ENCODE measurements at regions not wholly inside any gene's neighbourhood (a gene's known extent, or its start where the extent isn't known, plus 50 kb on each side); places are given as distances from the start of the nearest gene placed in this dataset.
"Not testable (repeated sequence)": the region's sequence is repeated elsewhere in the genome, so short reads cannot be mapped to it uniquely, and the experiment has no call there.

- intact Hi-C loops (cut with DNase I; ENCODE audit: low total_unique reads) = no loop called here
- DNase-seq = no peak
- Histone ChIP-seq H3K4me1 (no peaks in the 10 kb centered on the region), H3K4me3 (no peak overlapping the region), H3K36me3 (no peaks in the 10 kb centered on the region), H3K9me3 (peaks cover 0 to 6% (median 3%) of the 10 kb centered on the region in 3 donors), H3K27ac (no peak overlapping the region), H3K27me3 (no peaks in the 10 kb centered on the region)
- TF ChIP-seq CTCF (IDR thresholded peaks at IDR 0.05) = no peak
Observed at GRCh38 chr2:48092846-48093803, 186.8 kb upstream of the FBXO11 start.

- H3K27ac ChIP-seq; H3K27me3 ChIP-seq; H3K4me3 ChIP-seq; H3K4me1 ChIP-seq; DNase-seq; H3K36me3 ChIP-seq; H3K9me3 ChIP-seq; intact Hi-C loops (cut with DNase I; ENCODE audit: low total_unique reads): not testable (repeated sequence)
Observed at GRCh38 chr2:48096765-48097164, 190.5 kb upstream of the FBXO11 start.

GRCh38 chr2:48098539-48098938 lies 192.2 kb upstream of the FBXO11 start:
- Histone ChIP-seq H3K36me3 (no peaks in the 10 kb centered on the region), H3K4me1 (no peaks in the 10 kb centered on the region), H3K4me3 (no peak overlapping the region), H3K27ac (no peak overlapping the region), H3K9me3 (peaks cover 0 to 7% (median 6%) of the 10 kb centered on the region in 3 donors), H3K27me3 (no peaks in the 10 kb centered on the region)
- no peak for DNase-seq
- intact Hi-C loops (cut with DNase I; ENCODE audit: low total_unique reads) = no loop called here
- no peak for TF ChIP-seq CTCF (IDR thresholded peaks at IDR 0.05)

DNA sequence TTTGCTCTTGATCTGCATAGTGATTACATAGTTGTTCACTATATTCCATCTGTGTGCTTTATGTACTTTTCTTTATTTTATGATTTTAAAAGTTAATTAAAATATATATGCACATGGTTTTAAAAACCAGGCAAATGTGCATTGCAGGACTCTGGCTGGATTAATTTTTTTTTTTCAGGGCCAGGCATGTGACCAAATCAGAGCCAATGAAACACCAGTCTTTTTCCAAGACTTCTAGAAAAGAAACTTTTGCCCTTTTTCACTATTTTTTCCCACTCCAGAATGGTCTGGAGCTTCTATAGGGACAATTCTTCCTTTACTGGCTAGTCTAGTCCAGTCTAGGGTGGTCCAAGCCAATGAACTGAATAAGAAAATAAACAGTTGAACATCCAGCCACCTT lies 198.1 kb upstream of the FBXO11 start:
- Histone ChIP-seq H3K4me1 (peaks cover 0 to 17% (median 11%) of the 10 kb centered on the region in 4 donors), H3K9me3 (peaks cover 0 to 7% (median 6%) of the 10 kb centered on the region in 3 donors), H3K4me3 (no peak overlapping the region), H3K27ac (no peak overlapping the region), H3K36me3 (no peaks in the 10 kb centered on the region), H3K27me3 (no peaks in the 10 kb centered on the region)
- no peak for DNase-seq
- TF ChIP-seq CTCF (IDR thresholded peaks at IDR 0.05) = no peak
- intact Hi-C loops (cut with DNase I; ENCODE audit: low total_unique reads) = loop anchor here (10.0 kb wide), 2 partner anchors 200 to 340 kb away; partner anchors contain the start of gene FBXO11

GRCh38 chr2:48105848-48106247 lies 199.6 kb upstream of the FBXO11 start:
- no peaks in the 10 kb centered on the region for H3K9me3 ChIP-seq
- intact Hi-C loops (cut with DNase I; ENCODE audit: low total_unique reads) = loop anchor here (5.0 to 10.0 kb wide), 3 partner anchors 201 to 341 kb away; partner anchors contain the start of gene FBXO11
- H3K4me1 ChIP-seq = peaks cover 0 to 18% (median 11%) of the 10 kb centered on the region in 4 donors
- no peak for TF ChIP-seq CTCF (IDR thresholded peaks at IDR 0.05)
- no peaks in the 10 kb centered on the region for H3K27me3 ChIP-seq
- no peaks in the 10 kb centered on the region for H3K36me3 ChIP-seq
- no peak overlapping the region for H3K4me3 ChIP-seq
- peak overlapping the region in 1 of 2 donors; percentile 36 for H3K27ac ChIP-seq
- no peak for DNase-seq

GRCh38 chr2:48107326-48107925 lies 201.1 kb upstream of the FBXO11 start:
- Histone ChIP-seq H3K27me3 (no peaks in the 10 kb centered on the region), H3K27ac (no peak overlapping the region), H3K4me1 (peaks cover 0 to 26% (median 16%) of the 10 kb centered on the region in 4 donors), H3K36me3 (no peaks in the 10 kb centered on the region), H3K9me3 (no peaks in the 10 kb centered on the region), H3K4me3 (no peak overlapping the region)
- intact Hi-C loops (cut with DNase I; ENCODE audit: low total_unique reads) = loop anchor here (5.0 to 10.0 kb wide), 3 partner anchors 203 to 343 kb away; partner anchors contain the start of gene FBXO11
- no peak for DNase-seq
- no peak for TF ChIP-seq CTCF (IDR thresholded peaks at IDR 0.05)

Measured in tibial artery (tissue), 4 donors.